NCI-H82 treated with DMSO at 0.1 percent for 48 hours (cell line): ENCODE measurements at regions not wholly inside any gene's neighbourhood (a gene's known extent, or its start where the extent isn't known, plus 50 kb on each side); places are given as distances from the start of the nearest gene placed in this dataset.
"Not testable (repeated sequence)": the region's sequence is repeated elsewhere in the genome, so short reads cannot be mapped to it uniquely, and the experiment has no call there.

Experiments
- DNase-seq: peaks from one replicate; lab custom pipeline; 2025; ENCODE audit not compliant: unreplicated experiment; lab: John Stamatoyannopoulos, UW

GRCh38 chr5:106637275-106637674 is 1033.5 kb downstream of the EFNA5 start:
- DNase-seq: no peak

DNA sequence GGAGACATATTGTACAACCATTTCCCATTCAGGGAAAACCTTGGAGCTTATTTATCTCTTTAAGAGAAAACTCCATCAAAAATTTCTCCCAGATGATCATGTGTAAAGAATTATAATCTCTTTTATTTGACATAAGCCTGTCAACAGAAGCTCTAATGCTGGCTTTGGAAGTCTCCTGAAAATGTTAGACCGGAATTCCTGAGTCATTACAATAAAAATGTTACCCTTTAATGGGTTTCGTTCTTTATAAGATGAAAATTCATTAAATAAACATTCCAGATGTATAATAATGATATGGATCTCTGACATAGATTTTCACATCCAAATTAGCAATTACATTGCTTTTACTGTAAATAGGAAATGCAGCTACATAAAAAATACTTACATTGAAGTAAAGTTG is 1036.4 kb downstream of the EFNA5 start:
- DNase-seq: no peak

DNA sequence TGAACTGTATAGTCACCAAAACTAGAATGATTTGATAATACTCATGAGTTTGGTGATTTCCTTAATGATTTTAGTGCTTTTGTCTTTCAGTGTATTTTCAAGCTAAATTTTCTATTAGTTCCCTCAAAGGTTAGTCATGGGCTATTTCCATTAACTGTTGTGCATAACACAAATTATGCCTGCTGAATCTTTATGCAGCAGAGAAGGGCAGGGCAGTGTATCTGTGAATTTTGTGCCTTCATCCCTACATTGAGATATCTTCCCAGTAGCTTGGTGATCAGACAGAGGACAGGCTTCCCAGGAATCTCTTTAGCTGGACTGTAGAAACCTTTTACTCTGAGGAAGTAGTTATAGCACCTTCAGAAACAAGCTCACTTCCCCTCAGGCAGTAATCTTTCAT is 1036.9 kb downstream of the EFNA5 start:
- no peak for DNase-seq

- not testable (repeated sequence) for DNase-seq
Observed at GRCh38 chr5:106628456-106628855, 1042.3 kb downstream of the EFNA5 start.

- DNase-seq: no peak
Observed at GRCh38 chr5:106610041-106610440, 1060.7 kb downstream of the EFNA5 start.

DNA sequence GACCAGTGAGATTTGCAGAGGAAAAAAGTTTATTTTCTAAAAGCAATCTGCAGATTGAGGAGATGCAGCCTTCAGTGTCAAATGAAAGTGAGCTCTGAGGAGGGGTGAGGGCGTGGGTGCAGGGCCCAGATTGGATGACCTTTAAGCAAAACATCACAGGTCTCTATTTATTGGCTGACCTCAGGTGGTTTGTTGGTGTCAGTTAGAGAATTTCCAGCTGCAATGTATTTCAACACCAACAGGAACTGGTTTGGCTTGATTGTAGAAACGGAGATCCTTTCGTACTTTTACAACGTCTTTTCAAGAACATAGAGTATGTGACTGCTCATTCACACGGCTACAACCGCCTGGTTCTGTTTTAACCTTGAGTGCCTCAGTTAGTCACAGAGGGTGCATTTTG is 1069.1 kb downstream of the EFNA5 start:
- DNase-seq: no peak

- DNase-seq: no peak
Observed at GRCh38 chr5:106600803-106601202, 1069.9 kb downstream of the EFNA5 start.

- no peak for DNase-seq
Observed at GRCh38 chr5:106595864-106596263, 1074.9 kb downstream of the EFNA5 start.

- no peak for DNase-seq
Observed at GRCh38 chr5:106584268-106584667, 1086.5 kb downstream of the EFNA5 start.

DNA sequence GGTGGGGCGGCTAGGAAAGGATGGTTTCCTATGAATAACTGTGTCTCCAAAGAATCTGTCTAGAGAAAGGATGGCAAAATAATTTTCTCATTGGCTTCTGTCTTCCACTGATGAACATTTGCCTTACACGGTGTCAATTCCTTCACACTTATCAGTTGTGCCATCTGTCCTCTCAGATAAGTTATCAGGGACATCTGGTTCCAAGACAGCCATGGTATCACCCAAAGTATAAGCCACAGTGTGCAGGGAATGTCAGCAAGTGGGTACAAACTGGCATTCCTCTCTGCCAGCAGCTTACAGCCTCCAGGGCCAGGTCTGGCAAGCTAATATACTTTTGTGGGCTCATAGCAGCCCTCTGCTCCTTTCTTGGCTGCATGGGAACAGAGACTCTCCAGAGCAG is 1092.0 kb downstream of the EFNA5 start:
- peak; percentile 34 for DNase-seq

DNA sequence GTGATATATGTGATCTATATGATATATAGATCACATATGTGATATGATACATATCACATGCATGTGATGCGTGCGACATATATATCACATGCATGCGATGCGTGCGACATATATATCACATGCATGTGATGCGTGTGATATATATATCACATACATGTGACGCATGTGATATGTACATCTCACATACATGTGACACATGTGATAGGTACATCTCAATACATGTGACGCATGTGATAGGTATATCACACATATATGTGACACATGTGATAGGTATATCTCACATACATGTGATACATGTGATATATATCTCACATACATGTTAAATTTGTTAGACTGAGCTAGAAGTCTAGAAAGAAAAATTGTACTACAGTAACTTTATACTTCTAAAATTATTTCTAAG is 1095.9 kb downstream of the EFNA5 start:
- no peak for DNase-seq

DNA sequence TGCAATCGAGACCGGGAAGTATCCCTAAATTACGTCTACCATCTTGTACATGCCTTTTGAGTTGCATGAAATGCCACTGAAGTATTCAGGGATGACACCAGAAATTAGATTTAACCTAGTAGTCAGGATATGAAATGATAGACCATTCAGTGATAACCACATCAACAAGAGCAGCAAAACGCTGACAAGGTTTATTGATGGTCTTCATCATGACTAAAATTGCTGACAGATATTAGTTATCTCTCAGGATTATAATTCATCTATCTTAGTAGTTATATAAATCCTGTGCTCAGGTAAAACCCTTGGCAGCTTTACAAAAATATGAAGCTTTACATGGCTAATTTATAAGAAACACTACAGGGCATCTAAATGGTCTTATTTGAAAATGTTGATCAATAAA is 1104.7 kb downstream of the EFNA5 start:
- no peak for DNase-seq

- no peak for DNase-seq
Observed at GRCh38 chr5:106545325-106545724, 1125.4 kb downstream of the EFNA5 start.

DNA sequence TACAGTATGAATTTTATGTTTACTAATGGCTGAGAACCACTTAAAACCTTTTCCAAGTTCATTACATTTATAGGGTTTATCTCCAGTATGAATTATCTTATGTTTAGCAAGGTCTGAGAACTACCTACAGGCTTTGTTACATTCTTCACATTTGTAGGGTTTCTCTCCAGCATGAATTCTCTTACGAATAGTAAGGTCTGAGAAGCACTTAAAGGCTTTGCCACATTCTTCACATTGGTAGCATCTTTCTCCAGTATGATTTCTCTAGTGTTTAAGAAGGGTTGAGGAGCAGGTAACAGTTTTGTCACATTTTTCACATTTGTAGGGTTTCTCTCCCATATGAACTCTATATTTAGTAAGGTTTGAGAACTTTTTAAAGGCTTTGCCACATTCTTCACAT is 1127.4 kb downstream of the EFNA5 start:
- DNase-seq: no peak

DNA sequence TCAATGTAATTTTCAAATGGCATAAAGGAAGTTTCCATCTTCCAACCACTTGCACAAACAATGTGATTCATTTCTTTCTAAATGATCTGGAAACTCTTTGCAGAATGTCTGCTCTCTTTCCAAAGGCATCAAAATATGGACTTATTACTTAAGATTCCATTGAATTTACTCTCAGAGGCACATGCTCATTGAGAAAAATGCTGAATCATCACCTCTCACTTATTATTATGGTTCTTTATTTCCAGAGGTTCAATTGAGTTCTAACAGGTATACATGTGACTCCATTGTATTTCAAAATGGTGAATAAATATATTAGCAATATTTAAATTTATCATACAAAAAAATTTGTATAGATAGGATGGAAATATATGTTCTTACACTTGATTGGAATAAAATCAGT is 1140.6 kb downstream of the EFNA5 start:
- DNase-seq: no peak

DNA sequence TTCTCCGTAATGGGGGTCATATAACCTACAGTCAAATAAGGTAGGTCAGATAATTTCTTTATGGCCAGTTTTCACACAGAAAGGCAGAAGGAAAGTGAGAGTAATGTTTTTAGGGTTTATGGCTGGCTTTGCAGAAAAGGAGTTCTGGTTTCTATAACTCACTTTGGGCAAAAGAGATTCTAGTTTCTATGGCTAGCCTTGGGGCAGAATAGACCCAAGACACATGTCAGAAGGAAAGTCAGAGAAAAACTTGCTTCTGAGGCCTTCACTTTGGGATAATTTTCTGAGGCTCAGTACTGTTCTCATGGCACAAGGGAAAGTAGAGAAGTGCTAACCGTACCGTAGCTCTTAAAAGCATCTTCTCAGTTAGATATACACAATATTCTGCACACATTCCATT is 1145.3 kb downstream of the EFNA5 start:
- no peak for DNase-seq

GRCh38 chr5:106523852-106524251 is 1146.9 kb downstream of the EFNA5 start:
- DNase-seq: no peak

DNA sequence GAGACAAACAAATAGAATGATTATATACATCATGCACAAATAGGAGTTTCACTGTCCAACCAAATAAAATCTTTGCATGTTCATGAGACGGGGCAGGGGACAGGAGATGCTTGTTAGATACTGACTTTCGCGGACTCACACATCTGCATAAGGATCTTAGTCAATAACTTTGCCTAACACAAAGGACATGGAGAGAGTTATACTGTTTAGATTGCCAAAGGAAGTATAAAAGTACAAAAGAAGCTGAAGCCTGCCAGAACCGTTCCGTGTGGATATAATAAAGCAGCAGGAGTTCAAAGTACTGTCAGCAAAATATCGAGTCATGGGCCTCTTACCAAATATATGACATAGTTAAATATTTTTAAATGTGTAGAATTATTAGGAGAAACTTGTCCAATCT is 1148.4 kb downstream of the EFNA5 start:
- DNase-seq: no peak

DNA sequence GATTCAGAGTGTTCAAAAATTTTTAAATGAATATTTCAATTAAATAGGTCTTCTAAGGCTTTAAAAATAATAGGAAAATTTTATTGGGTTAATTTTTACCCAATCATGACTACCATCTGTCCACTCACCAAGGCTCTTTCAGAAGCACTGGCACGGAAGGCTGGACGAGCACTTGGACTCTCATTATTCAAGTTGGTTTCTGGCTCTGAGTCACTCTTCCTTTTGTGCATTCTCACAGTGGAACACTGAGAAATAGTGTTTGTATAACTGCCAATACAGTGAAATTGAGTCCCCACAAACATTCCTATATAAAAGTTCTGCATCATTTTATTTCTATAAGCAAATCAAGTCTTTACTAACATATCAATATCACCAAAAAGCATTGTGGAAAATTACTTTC is 1149.0 kb downstream of the EFNA5 start:
- no peak for DNase-seq

DNA sequence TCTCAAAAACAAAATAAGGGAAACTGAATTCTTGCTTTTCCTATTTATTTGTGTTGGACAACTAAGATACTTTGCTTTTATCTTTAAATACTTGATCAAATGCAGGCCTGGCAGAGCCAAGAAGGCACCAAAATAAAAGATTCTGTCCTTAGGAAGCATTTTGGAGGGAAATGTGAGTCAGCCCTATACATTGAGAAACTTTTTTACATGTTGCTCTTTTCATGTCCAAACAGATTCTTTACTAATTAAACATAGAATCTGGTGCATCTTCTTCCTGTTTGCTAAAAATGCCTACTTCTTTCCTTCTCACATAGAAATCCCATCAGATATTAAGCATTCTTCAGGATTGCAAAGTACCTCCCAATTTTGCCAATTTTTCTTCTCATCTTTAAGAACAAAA is 1160.4 kb downstream of the EFNA5 start:
- no peak for DNase-seq

GRCh38 chr5:106508894-106509293 is 1161.8 kb downstream of the EFNA5 start:
- no peak for DNase-seq

- no peak for DNase-seq
Observed at GRCh38 chr5:106493910-106494309, 1176.8 kb downstream of the EFNA5 start.

- no peak for DNase-seq
Observed at GRCh38 chr5:106489004-106489403, 1181.7 kb downstream of the EFNA5 start.

GRCh38 chr5:106488407-106488806 is 1182.3 kb downstream of the EFNA5 start:
- no peak for DNase-seq
